HG03095 (cell line): ENCODE measurements at regions not wholly inside any gene's neighbourhood (a gene's known extent, or its start where the extent isn't known, plus 50 kb on each side); places are given as distances from the start of the nearest gene placed in this dataset.

ENCODE experiments used
- ATAC-seq: cut with Tn5 transposase; IDR thresholded peaks from one replicate; pipeline ENCODE4 v1.9.1; 2021; ENCODE audit warnings: moderate library complexity; ENCODE audit not compliant: unreplicated experiment

GRCh38 chr17:33750943-33751701 is 458.0 kb upstream of the ASIC2 start:
- ATAC-seq: no peak

- no peak for ATAC-seq
Measured at GRCh38 chr17:33751702-33752065, 458.6 kb upstream of the ASIC2 start.

DNA sequence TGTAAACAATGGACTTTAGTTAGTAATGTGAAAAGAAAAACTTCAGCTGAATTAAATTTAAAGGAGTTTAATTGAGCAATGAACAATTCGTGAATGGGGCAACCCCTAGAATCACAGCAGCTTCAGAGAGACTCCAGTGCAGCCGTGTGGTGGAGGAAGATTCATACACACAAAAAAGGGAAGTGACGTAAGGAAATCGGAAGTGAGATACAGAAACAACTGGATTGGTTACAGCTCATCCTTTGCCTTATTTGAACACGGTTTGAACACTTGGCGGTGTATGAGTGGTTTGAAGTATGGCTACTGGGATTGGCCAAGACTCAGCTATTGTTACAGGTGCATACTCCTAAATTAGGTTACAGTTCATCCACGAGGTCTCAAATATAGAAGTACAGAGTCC is 460.4 kb upstream of the ASIC2 start:
- no peak for ATAC-seq

DNA sequence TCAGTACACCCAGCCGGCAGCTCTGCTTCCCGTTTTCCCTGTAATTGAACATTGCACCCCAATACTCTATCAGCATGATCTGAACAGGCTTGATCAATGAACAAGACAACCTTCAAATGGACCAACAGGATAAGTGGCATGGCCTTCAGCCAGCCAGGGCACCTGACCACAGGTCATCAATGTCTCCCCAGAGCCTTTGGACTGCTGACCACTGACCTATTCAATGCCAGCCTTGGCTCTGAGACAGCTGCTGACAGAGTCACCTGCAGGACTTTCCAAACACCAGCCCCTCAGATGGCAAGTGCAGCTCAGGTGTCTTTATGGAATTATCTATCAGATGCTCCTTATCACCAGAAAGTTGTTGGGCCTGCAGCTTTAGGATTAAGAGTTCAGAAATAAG is 462.9 kb upstream of the ASIC2 start:
- no peak for ATAC-seq

DNA sequence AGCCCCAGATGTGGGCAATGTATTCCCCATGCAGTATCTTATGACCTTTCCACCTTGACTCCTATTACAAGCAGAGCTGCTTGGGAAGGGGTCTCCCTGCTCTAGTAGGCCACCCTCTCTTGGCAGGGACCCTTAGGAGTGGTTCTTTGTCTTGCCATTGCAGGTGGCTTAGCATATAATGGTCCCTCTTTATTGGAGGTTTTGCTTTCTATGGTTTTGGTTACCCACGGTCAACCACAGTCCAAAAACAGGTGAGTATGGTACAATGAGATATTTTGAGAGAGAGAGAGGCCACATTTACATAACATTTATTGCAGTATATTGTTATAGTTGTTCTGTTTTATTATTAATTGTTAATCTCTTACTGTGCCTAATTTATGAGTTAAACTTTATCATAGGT is 472.8 kb upstream of the ASIC2 start:
- no peak for ATAC-seq

GRCh38 chr17:33766721-33767120 is 473.6 kb upstream of the ASIC2 start:
- no peak for ATAC-seq

- ATAC-seq: no peak
Measured at GRCh38 chr17:33769066-33769465, 476.0 kb upstream of the ASIC2 start.

- ATAC-seq: no peak
Measured at GRCh38 chr17:33776304-33776703, 478.8 kb upstream of the CCL2 start.

GRCh38 chr17:33776903-33777302 is 478.2 kb upstream of the CCL2 start:
- no peak for ATAC-seq

- ATAC-seq: no peak
Measured at GRCh38 chr17:33777674-33778073, 477.4 kb upstream of the CCL2 start.

DNA sequence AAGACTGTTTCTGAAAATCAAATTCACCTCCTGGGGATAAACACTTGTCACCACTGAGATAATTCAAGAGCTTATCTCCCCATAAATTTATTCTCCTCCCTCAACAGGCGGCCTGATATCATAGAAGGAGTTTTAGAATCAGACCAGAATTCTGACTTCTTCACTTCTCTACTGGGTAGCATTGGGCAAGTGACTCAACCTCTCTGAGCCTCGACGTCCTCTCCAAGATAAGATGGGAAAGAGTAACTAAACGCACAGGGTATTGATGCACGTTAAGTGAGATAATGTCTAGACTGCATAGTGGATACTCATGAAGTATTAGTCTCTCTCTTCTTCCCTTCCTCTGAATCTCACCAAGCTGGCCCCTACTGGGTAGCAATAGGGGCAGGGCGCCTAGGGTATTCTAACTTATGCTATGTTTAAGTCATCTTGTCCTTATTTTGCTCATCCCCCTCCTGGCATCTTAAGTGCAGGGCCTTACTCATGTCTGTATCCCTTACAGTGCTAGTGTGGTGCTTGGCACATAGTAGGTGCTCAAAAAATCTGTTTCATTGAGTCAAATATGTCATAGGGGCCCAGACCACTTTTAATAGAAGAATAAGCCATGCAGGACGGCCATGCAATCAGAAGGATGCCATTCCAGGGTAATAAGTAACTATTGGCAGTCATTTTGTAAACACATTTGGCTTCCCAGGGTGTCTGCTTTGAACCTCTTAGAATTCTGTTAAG is 476.4 kb upstream of the CCL2 start:
- ATAC-seq: no peak

GRCh38 chr17:33779234-33779591 is 475.9 kb upstream of the CCL2 start:
- ATAC-seq: no peak

DNA sequence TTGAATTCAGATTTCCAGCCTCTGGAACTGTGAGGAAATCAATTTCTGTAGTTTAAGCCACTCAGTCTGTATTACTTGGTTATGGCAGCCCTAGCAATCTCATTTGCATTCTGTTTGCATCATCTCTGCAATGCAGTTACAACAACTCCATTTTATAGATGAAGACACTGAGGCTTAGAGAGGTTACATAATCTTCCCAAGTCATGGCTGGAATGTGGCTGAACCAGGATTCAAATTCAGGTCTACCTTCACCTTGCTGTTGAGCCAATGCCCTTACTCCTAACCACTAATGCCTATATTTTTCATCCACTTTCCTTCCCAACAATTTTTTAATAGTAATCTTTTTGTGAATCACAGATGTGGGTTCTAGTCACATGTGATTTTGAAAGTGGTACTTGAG is 469.8 kb upstream of the CCL2 start:
- no peak for ATAC-seq

DNA sequence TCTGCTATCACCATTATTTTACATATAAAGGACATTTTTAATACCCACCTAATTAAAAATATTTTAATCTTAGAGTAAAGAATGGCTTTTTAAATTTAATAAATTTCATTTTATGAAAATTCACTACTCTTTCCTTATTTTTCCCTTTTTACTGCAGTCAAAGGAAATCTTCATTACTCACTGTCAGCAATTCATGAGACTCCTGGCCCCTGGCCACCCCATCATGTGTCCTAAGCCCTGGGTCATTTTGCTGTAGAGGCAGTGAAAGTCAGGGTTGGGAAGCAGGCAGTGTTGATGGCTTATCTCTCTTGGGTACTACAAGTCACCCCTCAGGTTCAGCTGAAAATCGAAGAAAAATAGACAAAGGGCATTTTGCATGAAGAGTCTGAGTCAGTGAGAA is 468.6 kb upstream of the CCL2 start:
- no peak for ATAC-seq

- ATAC-seq: no peak
Measured at GRCh38 chr17:33789658-33790057, 465.4 kb upstream of the CCL2 start.

- no peak for ATAC-seq
Measured at GRCh38 chr17:33797181-33797580, 457.9 kb upstream of the CCL2 start.

DNA sequence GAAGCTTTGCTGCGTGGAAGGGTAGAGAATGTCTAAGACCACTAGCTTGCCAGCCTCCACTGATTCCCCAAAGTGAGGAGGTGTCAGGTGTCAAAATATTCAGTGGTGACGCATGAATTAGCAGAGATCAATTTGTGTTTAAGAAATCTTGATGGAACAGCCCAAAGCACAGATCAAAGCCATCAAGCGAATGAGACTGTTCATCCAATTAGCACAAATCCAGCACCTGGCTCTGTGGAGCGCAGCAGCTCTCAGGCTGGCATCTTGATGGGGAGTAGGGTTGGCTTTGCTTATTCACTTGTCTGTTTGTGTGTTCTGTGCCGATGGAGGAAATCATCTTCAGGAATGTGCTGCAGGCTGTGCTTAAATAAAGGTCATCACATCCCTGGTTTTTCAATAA is 456.8 kb upstream of the CCL2 start:
- ATAC-seq: no peak

DNA sequence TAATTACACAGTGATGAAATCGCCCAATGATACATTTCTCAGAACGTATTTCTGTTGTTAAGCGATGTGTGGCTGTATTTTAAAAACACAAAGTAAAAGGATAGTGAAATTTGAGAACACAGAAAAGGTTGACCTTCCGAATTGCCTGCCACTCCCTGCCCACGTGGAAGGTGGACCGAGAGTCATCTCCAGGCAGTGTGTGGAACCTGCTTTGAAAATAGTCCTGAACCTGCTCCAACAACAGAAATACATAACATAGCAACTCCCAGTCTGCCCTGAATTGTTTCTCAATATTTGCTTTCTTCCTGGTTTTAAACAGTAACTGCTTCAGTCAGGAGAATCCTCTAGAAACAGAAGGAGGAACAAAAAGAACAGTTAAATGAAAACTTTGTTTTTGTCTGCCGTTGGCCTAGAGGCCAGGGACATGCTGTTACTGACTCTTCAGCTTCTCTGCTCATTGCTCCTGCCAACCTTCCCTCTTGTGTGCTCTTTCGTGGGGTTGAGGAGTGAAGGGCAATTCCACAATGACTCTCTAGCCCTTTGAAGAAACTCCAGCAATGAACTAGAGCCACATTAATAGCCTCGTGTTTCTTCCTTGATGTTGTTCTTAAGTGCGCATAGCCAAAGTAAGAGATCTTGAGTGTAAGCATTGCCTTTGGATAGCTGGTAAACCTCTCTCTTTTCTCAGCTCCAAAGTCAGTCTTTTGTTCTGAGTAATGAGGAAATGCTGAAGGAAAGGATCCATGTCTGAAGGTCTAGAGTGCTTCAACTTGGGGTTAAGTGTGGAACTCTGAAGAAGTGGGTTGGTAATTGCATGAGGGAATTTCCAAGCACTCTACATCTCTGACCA is 452.5 kb upstream of the CCL2 start:
- no peak for ATAC-seq

DNA sequence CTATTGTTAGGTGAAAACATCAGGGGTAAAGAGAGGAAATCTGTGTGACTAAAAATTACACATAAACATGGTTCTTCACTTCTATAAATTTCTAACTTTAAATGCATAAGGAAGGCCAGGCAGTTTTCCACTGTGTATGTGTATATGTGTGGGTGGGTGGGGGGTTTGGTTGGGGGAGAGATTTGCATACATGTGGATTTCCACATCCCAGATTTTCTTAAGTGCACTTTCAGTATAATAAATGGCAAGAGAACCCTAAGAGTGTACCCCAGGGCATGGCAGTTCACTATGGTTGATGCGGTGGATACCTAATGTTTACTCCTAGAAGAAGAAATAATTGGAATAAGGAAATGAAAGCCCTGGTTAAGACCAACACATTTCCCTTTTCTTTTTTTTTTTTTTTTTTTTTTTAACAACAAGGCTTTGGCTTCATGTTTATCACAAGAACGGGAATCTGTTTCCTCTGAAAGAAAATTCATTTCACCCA is 451.8 kb upstream of the CCL2 start:
- ATAC-seq: no peak

DNA sequence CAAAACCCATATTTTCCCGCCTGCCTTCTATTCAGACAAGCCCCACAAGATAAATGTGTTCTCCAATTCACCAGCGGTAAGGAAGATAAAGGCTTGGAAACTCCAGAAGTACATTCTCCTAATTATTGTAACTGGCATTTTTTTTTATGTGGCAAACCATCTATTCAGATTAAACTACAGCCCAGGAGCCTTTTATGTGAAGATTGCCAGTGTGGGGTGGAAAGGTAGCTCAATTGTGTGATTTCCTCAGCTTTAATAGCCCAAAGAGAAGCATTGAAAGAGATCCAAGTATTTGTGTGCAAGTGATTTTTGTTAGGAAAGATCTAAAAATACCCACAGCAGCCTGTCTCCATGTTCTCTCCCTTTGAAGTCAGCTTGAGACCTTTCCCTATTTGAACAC is 451.4 kb upstream of the CCL2 start:
- ATAC-seq: no peak

DNA sequence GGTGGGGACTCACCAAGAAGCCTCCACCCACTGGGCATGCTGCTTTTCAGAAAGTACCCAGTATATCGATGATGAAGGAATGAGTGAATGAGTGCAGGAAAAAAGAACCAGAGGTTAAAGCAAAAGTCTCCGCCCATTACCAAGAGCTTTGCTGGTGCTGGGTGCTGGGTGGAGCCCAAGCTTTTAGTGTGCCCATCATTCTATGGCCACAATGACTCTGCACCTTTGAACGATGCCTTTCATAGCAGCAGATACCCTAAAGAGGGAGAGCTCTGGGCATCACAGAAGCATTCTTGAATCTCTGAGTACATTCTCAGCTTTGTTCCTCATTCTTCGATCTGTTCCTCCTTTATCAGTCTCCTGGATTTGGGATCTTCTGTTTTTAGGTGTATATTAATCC is 450.7 kb upstream of the CCL2 start:
- ATAC-seq: no peak

- ATAC-seq: no peak
Measured at GRCh38 chr17:33806631-33807030, 448.5 kb upstream of the CCL2 start.
